Mesothelial cell of epicardium (in vitro differentiated cells): ENCODE measurements at regions not wholly inside any gene's neighbourhood (a gene's known extent, or its start where the extent isn't known, plus 50 kb on each side); places are given as distances from the start of the nearest gene placed in this dataset.

Source experiments
- DNase-seq, 2 experiments: peaks; one replicate each; pipeline ENCODE4 v3.0.0; 2021; ENCODE audit warnings: low spot score in 2 of 2; ENCODE audit not compliant: unreplicated experiment in 2 of 2
- H3K27ac Mint-ChIP-seq: 2 replicates; pipeline ENCODE4 v1.8.0; 2021; ENCODE audit warnings: mixed read lengths
- H3K27me3 Mint-ChIP-seq: 2 replicates; pipeline ENCODE4 v1.8.0; 2021; ENCODE audit warnings: low read depth, mixed read lengths
- H3K36me3 Mint-ChIP-seq: 2 replicates; pipeline ENCODE4 v1.8.0; 2021; ENCODE audit warnings: mixed read lengths
- H3K4me1 Mint-ChIP-seq: 2 replicates; pipeline ENCODE4 v1.8.0; 2021; ENCODE audit warnings: mixed read lengths
- H3K4me3 Mint-ChIP-seq: 2 replicates; pipeline ENCODE4 v1.8.0; 2021; ENCODE audit warnings: mild to moderate bottlenecking, moderate library complexity, mixed read lengths
- H3K9me3 Mint-ChIP-seq: 2 replicates; pipeline ENCODE4 v1.8.0; 2021; ENCODE audit warnings: mixed read lengths
- TF ChIP-seq, protein P1 (sequence below): fragments of 200-600 bp; sonication (generic); IDR thresholded peaks from one replicate; pipeline ENCODE4 v1.5.0; 2021; ENCODE audit warnings: antibody characterized with exemption; ENCODE audit not compliant: unreplicated experiment

DNA sequence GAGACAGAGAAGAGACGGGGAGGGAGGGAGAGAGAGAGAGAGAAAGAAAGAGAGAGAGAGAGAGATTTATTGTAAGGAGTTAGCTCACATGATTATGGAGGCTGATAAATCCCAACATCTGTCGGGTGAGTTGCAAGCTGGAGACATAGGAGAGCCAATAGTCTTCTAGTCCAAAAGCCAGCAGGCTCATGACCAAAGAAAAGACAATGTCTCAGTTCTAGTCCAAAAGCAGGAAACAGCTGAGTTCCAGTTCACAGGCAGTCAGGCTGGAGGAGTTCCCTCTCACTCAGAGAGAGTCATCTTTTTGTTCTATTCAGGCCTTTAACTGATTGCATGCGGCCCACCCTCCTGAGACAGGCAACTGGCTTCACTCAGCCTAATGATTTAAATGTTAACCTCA, 416.6 kb downstream of the PREX1 start:
- Mint-ChIP-seq H3K27ac (no peak overlapping the region), H3K27me3 (peaks cover 2% of the 10 kb centered on the region), H3K4me3 (no peak overlapping the region), H3K9me3 (no peaks in the 10 kb centered on the region), H3K36me3 (no peaks in the 10 kb centered on the region), H3K4me1 (no peaks in the 10 kb centered on the region)
- DNase-seq = no peak
- TF ChIP-seq, protein P1, sequence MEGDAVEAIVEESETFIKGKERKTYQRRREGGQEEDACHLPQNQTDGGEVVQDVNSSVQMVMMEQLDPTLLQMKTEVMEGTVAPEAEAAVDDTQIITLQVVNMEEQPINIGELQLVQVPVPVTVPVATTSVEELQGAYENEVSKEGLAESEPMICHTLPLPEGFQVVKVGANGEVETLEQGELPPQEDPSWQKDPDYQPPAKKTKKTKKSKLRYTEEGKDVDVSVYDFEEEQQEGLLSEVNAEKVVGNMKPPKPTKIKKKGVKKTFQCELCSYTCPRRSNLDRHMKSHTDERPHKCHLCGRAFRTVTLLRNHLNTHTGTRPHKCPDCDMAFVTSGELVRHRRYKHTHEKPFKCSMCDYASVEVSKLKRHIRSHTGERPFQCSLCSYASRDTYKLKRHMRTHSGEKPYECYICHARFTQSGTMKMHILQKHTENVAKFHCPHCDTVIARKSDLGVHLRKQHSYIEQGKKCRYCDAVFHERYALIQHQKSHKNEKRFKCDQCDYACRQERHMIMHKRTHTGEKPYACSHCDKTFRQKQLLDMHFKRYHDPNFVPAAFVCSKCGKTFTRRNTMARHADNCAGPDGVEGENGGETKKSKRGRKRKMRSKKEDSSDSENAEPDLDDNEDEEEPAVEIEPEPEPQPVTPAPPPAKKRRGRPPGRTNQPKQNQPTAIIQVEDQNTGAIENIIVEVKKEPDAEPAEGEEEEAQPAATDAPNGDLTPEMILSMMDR = no peak

DNA sequence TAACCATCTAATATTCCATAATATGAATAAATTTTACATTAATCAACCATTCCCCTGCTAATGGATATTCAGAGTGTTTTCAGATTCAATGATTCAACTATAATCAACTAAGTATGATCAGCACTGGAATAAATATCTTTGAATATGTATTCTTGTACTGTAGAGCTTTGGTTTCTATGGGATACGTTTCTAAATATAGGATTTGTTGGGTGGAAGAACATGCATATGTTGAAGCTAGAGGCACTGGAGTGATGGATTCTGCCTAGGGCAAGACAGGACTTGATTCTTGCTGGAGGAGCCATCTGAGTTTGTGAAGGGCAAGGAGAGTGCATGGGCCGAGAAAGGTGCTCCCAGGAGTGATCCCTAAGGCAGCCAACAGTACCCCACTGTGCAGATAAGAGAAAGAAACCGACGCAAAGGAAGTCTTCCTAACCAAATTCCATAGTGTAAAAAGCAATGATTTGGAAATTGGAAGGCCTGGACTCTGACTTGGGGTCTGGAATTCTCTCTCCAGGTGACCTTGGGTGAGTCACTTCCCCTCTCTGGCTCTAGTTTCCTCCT, 418.7 kb downstream of the PREX1 start:
- H3K36me3 Mint-ChIP-seq = no peaks in the 10 kb centered on the region
- no peak overlapping the region for H3K27ac Mint-ChIP-seq
- TF ChIP-seq, protein P1 = no peak
- no peaks in the 10 kb centered on the region for H3K4me1 Mint-ChIP-seq
- H3K27me3 Mint-ChIP-seq = peaks cover 2% of the 10 kb centered on the region
- no peak for DNase-seq
- no peaks in the 10 kb centered on the region for H3K9me3 Mint-ChIP-seq
- H3K4me3 Mint-ChIP-seq = no peak overlapping the region

DNA sequence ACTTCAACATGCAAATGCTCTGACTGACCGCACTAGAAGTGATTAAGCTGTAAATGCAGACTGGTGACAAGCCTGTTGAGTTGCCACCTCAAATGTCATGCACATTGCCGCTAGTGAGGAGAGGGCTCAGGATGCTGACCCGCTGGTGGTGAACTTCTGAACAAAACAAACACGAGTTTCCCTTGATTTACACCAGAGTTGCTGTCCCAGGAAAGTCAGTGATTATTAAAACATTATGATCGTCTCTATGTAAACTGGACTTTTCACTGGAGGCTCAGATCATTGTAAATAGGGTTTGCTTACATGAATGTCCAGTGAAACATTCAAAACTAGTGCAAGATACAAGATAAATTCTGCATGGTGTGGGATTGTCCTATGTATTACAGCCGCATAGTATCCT, 420.1 kb downstream of the PREX1 start:
- no peaks in the 10 kb centered on the region for H3K4me1 Mint-ChIP-seq
- H3K9me3 Mint-ChIP-seq = no peaks in the 10 kb centered on the region
- H3K27me3 Mint-ChIP-seq = peaks cover 2% of the 10 kb centered on the region
- no peaks in the 10 kb centered on the region for H3K36me3 Mint-ChIP-seq
- H3K4me3 Mint-ChIP-seq = no peak overlapping the region
- DNase-seq = no peak
- H3K27ac Mint-ChIP-seq = no peak overlapping the region
- TF ChIP-seq, protein P1 = no peak

DNA sequence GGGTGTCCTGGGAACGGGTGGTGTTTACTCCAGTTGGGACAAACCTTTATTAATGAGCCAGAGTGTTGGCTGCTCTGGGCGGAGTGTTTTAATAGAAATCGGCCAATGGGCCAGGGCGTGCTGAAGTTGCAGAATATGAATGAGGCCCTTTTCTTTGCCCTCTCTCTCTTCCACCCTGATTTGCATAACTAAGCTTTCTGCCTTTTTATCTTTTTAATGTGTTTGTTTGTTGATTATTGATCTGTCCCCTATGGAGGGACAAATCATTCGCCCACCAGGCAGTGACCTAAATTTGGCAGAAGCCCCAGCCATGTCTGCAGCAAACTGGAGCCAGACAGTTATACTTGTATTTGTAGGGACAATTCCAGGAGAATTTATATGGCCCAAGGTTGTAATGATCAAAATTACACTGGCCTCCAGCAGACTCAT, 420.9 kb downstream of the PREX1 start:
- Mint-ChIP-seq H3K27ac (no peak overlapping the region), H3K9me3 (no peaks in the 10 kb centered on the region), H3K27me3 (peaks cover 2% of the 10 kb centered on the region), H3K4me3 (no peak overlapping the region), H3K4me1 (no peaks in the 10 kb centered on the region), H3K36me3 (no peaks in the 10 kb centered on the region)
- DNase-seq = no peak
- TF ChIP-seq, protein P1 = no peak

DNA sequence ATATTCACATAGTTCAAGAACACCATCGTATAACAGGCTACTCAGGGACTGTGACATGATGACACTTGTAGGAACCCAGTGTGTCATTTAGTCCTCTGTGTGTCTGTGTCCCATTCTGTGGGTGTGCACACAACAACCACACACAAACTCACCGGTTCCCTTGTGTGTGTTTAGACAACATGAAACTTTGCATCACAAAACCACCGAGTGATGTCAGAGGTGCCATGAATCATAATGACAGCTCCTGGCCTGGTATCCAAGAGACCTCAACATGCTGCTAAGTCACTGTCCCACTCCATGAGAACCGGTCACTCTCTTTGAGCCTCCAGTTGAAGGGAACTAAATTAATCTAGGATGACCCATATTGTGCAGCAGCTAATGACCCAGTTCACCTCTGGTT, 421.3 kb downstream of the PREX1 start:
- Mint-ChIP-seq H3K36me3 (no peaks in the 10 kb centered on the region), H3K27ac (no peak overlapping the region), H3K4me3 (no peak overlapping the region), H3K27me3 (peaks cover 2% of the 10 kb centered on the region), H3K9me3 (no peaks in the 10 kb centered on the region), H3K4me1 (no peaks in the 10 kb centered on the region)
- no peak for DNase-seq
- TF ChIP-seq, protein P1 = no peak

DNA sequence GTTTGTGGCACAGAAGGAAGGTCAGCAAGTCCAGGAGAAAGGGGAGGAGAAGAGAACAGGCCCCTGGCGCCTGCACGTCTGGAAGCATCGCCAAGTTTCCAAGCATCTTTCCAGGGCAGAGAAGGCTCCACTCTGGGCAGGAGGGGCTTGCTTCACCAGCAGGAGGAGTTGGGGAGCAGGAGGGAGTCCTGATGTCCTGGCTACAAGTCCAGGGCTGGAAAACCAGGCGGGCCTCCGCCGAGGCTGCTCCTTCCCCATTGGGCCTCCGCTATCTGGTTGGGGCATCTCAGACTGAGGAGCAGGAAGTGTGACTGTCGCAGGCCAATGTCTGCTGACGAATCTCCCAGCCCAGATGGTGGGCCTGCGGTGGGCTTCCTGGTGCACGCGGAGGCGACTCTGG, 421.9 kb downstream of the PREX1 start:
- H3K27me3 Mint-ChIP-seq = peaks cover 3% of the 10 kb centered on the region

More for the DNA sequence above, 421.9 kb downstream of the PREX1 start:
- Mint-ChIP-seq H3K36me3 (no peaks in the 10 kb centered on the region), H3K4me1 (no peaks in the 10 kb centered on the region), H3K9me3 (no peaks in the 10 kb centered on the region), H3K27ac (no peak overlapping the region), H3K4me3 (no peak overlapping the region)
- no peak for DNase-seq
- TF ChIP-seq, protein P1 = no peak
